B cell (primary cell): ENCODE measurements at regions not wholly inside any gene's neighbourhood (a gene's known extent, or its start where the extent isn't known, plus 50 kb on each side); places are given as distances from the start of the nearest gene placed in this dataset.

Experiments
- ATAC-seq: fragments of 200-7000 bp; cut with Tn5 transposase; one replicate; pipeline ENCODE4 v1.10.0; 2021; ENCODE audit warnings: low read depth, mild to moderate bottlenecking, moderate number of reproducible peaks, moderate library complexity
- CTCF ChIA-PET: fragments of 350-600 bp; sonication (Branson Sonifier 250); formaldehyde crosslinking; loops from one replicate; lab custom pipeline; 2021; ENCODE audit warnings: antibody characterized with exemption, inconsistent platforms; lab: Charles Lee
- POLR2A ChIA-PET: fragments of 350-600 bp; sonication (Branson Sonifier 250); formaldehyde crosslinking; loops from one replicate; lab custom pipeline; 2021; ENCODE audit warnings: antibody characterized with exemption; lab: Charles Lee
- DNase-seq: peaks from one replicate; pipeline ENCODE4 v3.0.0; 2013
- H2AFZ ChIP-seq: 2 replicates; pipeline ENCODE4 v1.6.1; 2012; ENCODE audit warnings: mild to moderate bottlenecking, low read depth, low read length; ENCODE audit not compliant: insufficient read depth, poor library complexity, severe bottlenecking
- H3K27ac ChIP-seq, 2 donors: 1 replicate in 1 of 2; 2 replicates in 1 of 2; pipeline ENCODE4 v1.5.1; 2012 to 2013; ENCODE audit warnings: low read length in 2 of 2, mild to moderate bottlenecking in 2 of 2, moderate library complexity in 1 of 2
- H3K27me3 ChIP-seq, 4 experiments: fragments of 200-600 bp in 1 of 4; sonication (generic) in 1 of 4; replicated peaks in 1 of 4; 1 replicate in 2 of 4; 2 replicates in 2 of 4; pipeline versions ENCODE4 v1.6.1 to v1.7.0; 2013 to 2016; ENCODE audit warnings: low read length in 3 of 4, mild to moderate bottlenecking in 2 of 4, mixed read lengths in 1 of 4, moderate library complexity in 1 of 4; ENCODE audit not compliant: insufficient read depth in 4 of 4, control insufficient read depth in 3 of 4; ENCODE audit errors: control extremely low read depth in 1 of 4
- H3K36me3 ChIP-seq, 2 experiments: replicated peaks in 1 of 2; 1 replicate in 1 of 2; 2 replicates in 1 of 2; pipeline versions ENCODE4 v1.6.1 to v1.7.1; 2013; ENCODE audit warnings: low read length in 1 of 2; ENCODE audit not compliant: insufficient read depth in 2 of 2, control insufficient read depth in 1 of 2; ENCODE audit errors: control extremely low read depth in 1 of 2, extremely low read depth in 1 of 2
- H3K4me1 ChIP-seq, 2 donors: fragments of 200-600 bp in 1 of 2; sonication (generic) in 1 of 2; 1 replicate in 1 of 2; 2 replicates in 1 of 2; pipeline versions ENCODE4 v1.5.1 to v1.6.1; 2013 to 2017; ENCODE audit warnings: low read length in 2 of 2; ENCODE audit not compliant: control insufficient read depth in 2 of 2, insufficient read depth in 2 of 2
- H3K4me2 ChIP-seq: replicated peaks from 2 replicates; pipeline ENCODE3; 2012; ENCODE audit warnings: mild to moderate bottlenecking, low read depth, low read length; ENCODE audit not compliant: poor library complexity, severe bottlenecking
- H3K4me3 ChIP-seq, 5 experiments: fragments of 200-600 bp in 1 of 5; sonication (generic) in 1 of 5; 1 replicate in 3 of 5; 2 replicates in 2 of 5; pipeline versions ENCODE4 v1.5.1 to v1.7.0; 2011 to 2016; ENCODE audit warnings: low read length in 4 of 5, mild to moderate bottlenecking in 4 of 5, low read depth in 2 of 5, control low read depth in 1 of 5, moderate library complexity in 1 of 5; ENCODE audit not compliant: insufficient read depth in 1 of 5; ENCODE audit errors: control extremely low read depth in 1 of 5, extremely low read depth in 1 of 5
- H3K79me2 ChIP-seq: fragments of 200-600 bp; sonication (generic); one replicate; pipeline ENCODE4 v1.6.0; 2016; ENCODE audit warnings: low read length; ENCODE audit not compliant: control insufficient read depth, insufficient read depth
- H3K9ac ChIP-seq: fragments of 200-600 bp; sonication (generic); 2 replicates; pipeline ENCODE4 v1.6.1; 2017; ENCODE audit warnings: mild to moderate bottlenecking, low read length, moderate library complexity
- H3K9me3 ChIP-seq, 3 donors: one replicate each; pipeline versions ENCODE4 v1.6.1 to v1.7.1; 2013; ENCODE audit warnings: low read length in 2 of 3; ENCODE audit not compliant: control insufficient read depth in 2 of 3, insufficient read depth in 1 of 3; ENCODE audit errors: control extremely low read depth in 1 of 3
- H4K20me1 ChIP-seq: 2 replicates; pipeline ENCODE4 v1.6.0; 2012; ENCODE audit warnings: mild to moderate bottlenecking, low read length; ENCODE audit not compliant: insufficient read depth, control insufficient read depth, poor library complexity, severe bottlenecking
- H3K27ac Mint-ChIP-seq: one replicate; pipeline ENCODE4 v1.8.0; 2021; ENCODE audit warnings: mixed read lengths
- H3K27me3 Mint-ChIP-seq: one replicate; pipeline ENCODE4 v1.8.0; 2021; ENCODE audit warnings: mixed read lengths
- H3K4me1 Mint-ChIP-seq: one replicate; pipeline ENCODE4 v1.8.0; 2021; ENCODE audit warnings: mixed read lengths
- H3K4me3 Mint-ChIP-seq: one replicate; pipeline ENCODE4 v1.8.0; 2021; ENCODE audit warnings: mixed read lengths
- H3K9me3 Mint-ChIP-seq: one replicate; pipeline ENCODE4 v1.8.0; 2022; ENCODE audit warnings: mixed read lengths; ENCODE audit not compliant: insufficient read depth
- CTCF ChIP-seq: fragments of 200-600 bp; IDR thresholded peaks from one replicate; pipeline ENCODE4 v1.8.0; 2022; ENCODE audit warnings: antibody characterized with exemption, mild to moderate bottlenecking
- EZH2 ChIP-seq: IDR thresholded peaks from 2 replicates; pipeline ENCODE4 v1.6.1; 2012; ENCODE audit warnings: borderline replicate concordance, low read depth, mild to moderate bottlenecking, moderate library complexity, low read length; ENCODE audit not compliant: insufficient read depth, poor library complexity, severe bottlenecking
- WGBS: methylation state at CpG from one replicate; pipeline ENCODE4 v1.1.5; 2013; ENCODE audit warnings: missing lambda C conversion rate; ENCODE audit not compliant: insufficient coverage; 5-methylcytosine and 5-hydroxymethylcytosine counted together
- intact Hi-C: fragments of 100-400 bp; cut with micrococcal nuclease; formaldehyde crosslinking; loops from one replicate; pipeline ENCODE4 v1.10.0; 2022

GRCh38 chr15:96197721-96198120 is 132.8 kb upstream of the NR2F2 start:
- DNase-seq (no peak), ATAC-seq (no peak)
- Mint-ChIP-seq H3K27me3 (no peaks in the 10 kb centered on the region), H3K27ac (no peak overlapping the region), H3K9me3 (no peaks in the 10 kb centered on the region), H3K4me1 (no peaks in the 10 kb centered on the region), H3K4me3 (no peak overlapping the region)
- Histone ChIP-seq H2AFZ (no peak overlapping the region), H3K4me2 (no peak overlapping the region), H3K9me3 (peaks cover 0 to 9% (median 0%) of the 10 kb centered on the region in 3 donors), H3K79me2 (no peaks in the 10 kb centered on the region), H3K4me3 (no peak overlapping the region), H3K9ac (no peak overlapping the region), H3K27ac (no peak overlapping the region), H3K36me3 (no peaks in the 10 kb centered on the region), H3K27me3 (no peaks in the 10 kb centered on the region), H3K4me1 (no peaks in the 10 kb centered on the region), H4K20me1 (no peaks in the 10 kb centered on the region)
- ChIA-PET CTCF (no interaction called here), POLR2A (no interaction called here)
- TF ChIP-seq EZH2 (no peak), CTCF (no peak)
- 100% methylated on average over 1 of the region's 1 CpG for WGBS
- intact Hi-C loops, result no loop called here

- H3K9me3 Mint-ChIP-seq, result peaks cover 3% of the 10 kb centered on the region
Measured at GRCh38 chr15:96199111-96199510, 131.4 kb upstream of the NR2F2 start.

More at GRCh38 chr15:96199111-96199510, 131.4 kb upstream of the NR2F2 start:
- H3K4me3 ChIP-seq, result no peak overlapping the region
- H3K36me3 ChIP-seq, result no peaks in the 10 kb centered on the region
- H3K9me3 ChIP-seq, result peaks cover 0 to 6% (median 0%) of the 10 kb centered on the region in 3 donors
- ATAC-seq, result no peak
- H3K79me2 ChIP-seq, result no peaks in the 10 kb centered on the region
- DNase-seq, result no peak
- H3K9ac ChIP-seq, result no peak overlapping the region
- TF ChIP-seq CTCF, result no peak
- TF ChIP-seq EZH2, result no peak
- H2AFZ ChIP-seq, result no peak overlapping the region
- no peak overlapping the region for H3K4me2 ChIP-seq
- H4K20me1 ChIP-seq, result no peaks in the 10 kb centered on the region
- H3K27ac ChIP-seq, result no peak overlapping the region
- no peaks in the 10 kb centered on the region for H3K27me3 ChIP-seq
- H3K27ac Mint-ChIP-seq, result no peak overlapping the region
- intact Hi-C loops, result no loop called here
- no peaks in the 10 kb centered on the region for H3K27me3 Mint-ChIP-seq
- ChIA-PET CTCF (interaction anchor here (0.7 kb wide), 1 partner anchor 25 kb away, joined by 3 read pairs; no protein-coding TSS in a partner anchor), POLR2A (no interaction called here)
- no peak overlapping the region for H3K4me3 Mint-ChIP-seq
- H3K4me1 Mint-ChIP-seq, result no peaks in the 10 kb centered on the region
- H3K4me1 ChIP-seq, result no peaks in the 10 kb centered on the region
